Trophoblast cell (in vitro differentiated cells and primary cell): ENCODE measurements at regions not wholly inside any gene's neighbourhood (a gene's known extent, or its start where the extent isn't known, plus 50 kb on each side); places are given as distances from the start of the nearest gene placed in this dataset.

Experiments used
- DNase-seq, 2 donors: peaks; one replicate each; pipeline ENCODE4 v3.0.0-alpha.2; 2016
- H2AFZ ChIP-seq: 2 replicates; pipeline ENCODE4 v1.6.1; 2013; ENCODE audit warnings: low read length, moderate library complexity, mild to moderate bottlenecking; ENCODE audit not compliant: insufficient read depth, poor library complexity
- H2AK5ac ChIP-seq: 2 replicates; pipeline ENCODE4 v1.6.1; 2013; ENCODE audit warnings: mild to moderate bottlenecking, low read length
- H2BK120ac ChIP-seq: 2 replicates; pipeline ENCODE4 v1.6.1; 2013; ENCODE audit warnings: low read length, mild to moderate bottlenecking, moderate library complexity; ENCODE audit not compliant: insufficient read depth, poor library complexity
- H2BK12ac ChIP-seq: 2 replicates; pipeline ENCODE4 v1.6.1; 2013; ENCODE audit warnings: mild to moderate bottlenecking, low read length, moderate library complexity
- H2BK5ac ChIP-seq: 2 replicates; pipeline ENCODE4 v1.6.1; 2013; ENCODE audit warnings: low read length, low read depth, moderate library complexity, mild to moderate bottlenecking; ENCODE audit not compliant: poor library complexity
- H3K14ac ChIP-seq: 2 replicates; pipeline ENCODE4 v1.6.1; 2013; ENCODE audit warnings: mild to moderate bottlenecking, low read length
- H3K18ac ChIP-seq: 2 replicates; pipeline ENCODE4 v1.6.1; 2013; ENCODE audit warnings: mild to moderate bottlenecking, low read length
- H3K23ac ChIP-seq: 2 replicates; pipeline ENCODE4 v1.6.1; 2013; ENCODE audit warnings: low read length
- H3K27ac ChIP-seq: 2 replicates; pipeline ENCODE4 v1.5.1; 2013; ENCODE audit warnings: low read depth, mild to moderate bottlenecking, inconsistent platforms, low read length, moderate library complexity
- H3K27me3 ChIP-seq: 2 replicates; pipeline ENCODE4 v1.6.1; 2013; ENCODE audit warnings: inconsistent platforms, mild to moderate bottlenecking, low read length, moderate library complexity; ENCODE audit not compliant: insufficient read depth
- H3K36me3 ChIP-seq, 2 experiments: 1 replicate in 1 of 2; 2 replicates in 1 of 2; pipeline ENCODE4 v1.6.1; 2013; ENCODE audit warnings: low read length in 2 of 2, mild to moderate bottlenecking in 2 of 2, moderate library complexity in 1 of 2; ENCODE audit not compliant: insufficient read depth in 2 of 2, control insufficient read depth in 1 of 2
- H3K4ac ChIP-seq: 2 replicates; pipeline ENCODE4 v1.6.1; 2013; ENCODE audit warnings: low read depth, mild to moderate bottlenecking, low read length, moderate library complexity
- H3K4me1 ChIP-seq, 2 experiments: 1 replicate in 1 of 2; 2 replicates in 1 of 2; pipeline ENCODE4 v1.6.1; 2013; ENCODE audit warnings: low read length in 2 of 2, mild to moderate bottlenecking in 2 of 2, moderate library complexity in 1 of 2; ENCODE audit not compliant: insufficient read depth in 2 of 2, control insufficient read depth in 1 of 2
- H3K4me2 ChIP-seq: 2 replicates; pipeline ENCODE4 v1.6.1; 2013; ENCODE audit warnings: inconsistent platforms, mild to moderate bottlenecking, low read length, moderate library complexity
- H3K4me3 ChIP-seq: 2 replicates; pipeline ENCODE4 v1.5.1; 2013; ENCODE audit warnings: mild to moderate bottlenecking, low read depth, low read length, inconsistent platforms
- H3K79me1 ChIP-seq: one replicate; pipeline ENCODE4 v1.6.1; 2013; ENCODE audit warnings: low read length
- H3K79me2 ChIP-seq: 2 replicates; pipeline ENCODE4 v1.6.1; 2013; ENCODE audit warnings: low read length, mild to moderate bottlenecking; ENCODE audit not compliant: control insufficient read depth, insufficient read depth, poor library complexity
- H3K9ac ChIP-seq: 2 replicates; pipeline ENCODE4 v1.6.1; 2013; ENCODE audit warnings: mild to moderate bottlenecking, low read length
- H3K9me3 ChIP-seq: 2 replicates; pipeline ENCODE4 v1.6.1; 2013; ENCODE audit warnings: low read depth, mild to moderate bottlenecking, control low read depth, inconsistent platforms, low read length; ENCODE audit not compliant: insufficient read depth
- H4K12ac ChIP-seq: 2 replicates; pipeline ENCODE4 v1.6.1; 2013; ENCODE audit warnings: low read depth, mild to moderate bottlenecking, low read length, moderate library complexity
- H4K8ac ChIP-seq: 2 replicates; pipeline ENCODE4 v1.6.1; 2013; ENCODE audit warnings: low read depth, mild to moderate bottlenecking, low read length, moderate library complexity
- H4K91ac ChIP-seq: one replicate; pipeline ENCODE4 v1.6.1; 2013; ENCODE audit warnings: low read depth, mild to moderate bottlenecking, low read length, moderate library complexity
- WGBS: extraction: QIAGEN DNeasy Blood & Tissue Kit; methylation state at CpG from one replicate; pipeline ENCODE4 v1.1.7; 2013; ENCODE audit warnings: missing lambda C conversion rate; ENCODE audit not compliant: insufficient read length, insufficient coverage; ENCODE audit errors: extremely low coverage; 5-methylcytosine and 5-hydroxymethylcytosine counted together

- Histone ChIP-seq H4K8ac (no peak overlapping the region), H4K91ac (no peak overlapping the region), H2AK5ac (no peak overlapping the region), H2AFZ (no peak overlapping the region), H3K4ac (no peak overlapping the region), H3K36me3 (no peaks in the 10 kb centered on the region), H3K18ac (no peak overlapping the region), H2BK12ac (no peak overlapping the region), H3K23ac (no peak overlapping the region), H4K12ac (no peak overlapping the region), H3K4me2 (no peak overlapping the region), H3K4me1 (peaks cover 4 to 23% of the 10 kb centered on the region in 2 experiments), H3K79me1 (peaks cover 11% of the 10 kb centered on the region), H3K27ac (no peak overlapping the region), H3K27me3 (no peaks in the 10 kb centered on the region), H2BK5ac (no peak overlapping the region), H2BK120ac (no peak overlapping the region), H3K79me2 (peaks cover 3% of the 10 kb centered on the region), H3K14ac (no peak overlapping the region), H3K9me3 (no peaks in the 10 kb centered on the region), H3K4me3 (no peak overlapping the region), H3K9ac (no peak overlapping the region)
- WGBS = no CpG with 5 or more reads among the region's 8 CpGs
- no peak for DNase-seq
Observed at GRCh38 chr5:54746346-54746745, 228.8 kb downstream of the SNX18 start.

- Histone ChIP-seq H3K79me2 (peaks cover 3% of the 10 kb centered on the region), H3K4me3 (no peak overlapping the region), H4K91ac (no peak overlapping the region), H3K9ac (no peak overlapping the region), H3K27me3 (no peaks in the 10 kb centered on the region), H4K12ac (no peak overlapping the region), H3K14ac (peak overlapping the region; percentile 13), H2BK5ac (no peak overlapping the region), H3K27ac (no peak overlapping the region), H2AFZ (no peak overlapping the region), H3K4me1 (peaks cover 4 to 23% of the 10 kb centered on the region in 2 experiments), H3K4ac (no peak overlapping the region), H4K8ac (no peak overlapping the region), H3K79me1 (peaks cover 11% of the 10 kb centered on the region), H2AK5ac (peak overlapping the region; percentile 13), H3K4me2 (no peak overlapping the region), H3K23ac (no peak overlapping the region), H2BK120ac (peak overlapping the region; percentile 55), H3K36me3 (no peaks in the 10 kb centered on the region), H3K9me3 (no peaks in the 10 kb centered on the region), H3K18ac (peak overlapping the region; percentile 6), H2BK12ac (peak overlapping the region; percentile 3)
- DNase-seq = no peak
- no CpG with 5 or more reads among the region's 5 CpGs for WGBS
Observed at GRCh38 chr5:54745599-54745998, 228.0 kb downstream of the SNX18 start.

- Histone ChIP-seq H3K79me2 (peaks cover 3% of the 10 kb centered on the region), H2AFZ (peak overlapping the region; percentile 41), H3K18ac (peak overlapping the region; percentile 70), H2BK12ac (peak overlapping the region; percentile 90), H2BK120ac (peak overlapping the region; percentile 91), H4K8ac (peak overlapping the region; percentile 80), H4K91ac (peak overlapping the region; percentile 86), H3K14ac (peak overlapping the region; percentile 75), H3K36me3 (no peaks in the 10 kb centered on the region), H2AK5ac (peak overlapping the region; percentile 39), H3K9me3 (no peaks in the 10 kb centered on the region), H3K27ac (peak overlapping the region; percentile 68), H3K4me1 (peaks cover 4 to 23% of the 10 kb centered on the region in 2 experiments), H3K4ac (peak overlapping the region; percentile 59), H3K79me1 (peaks cover 11% of the 10 kb centered on the region), H3K4me3 (no peak overlapping the region), H3K4me2 (peak overlapping the region; percentile 3), H2BK5ac (peak overlapping the region; percentile 77), H4K12ac (peak overlapping the region; percentile 33), H3K9ac (no peak overlapping the region), H3K27me3 (no peaks in the 10 kb centered on the region), H3K23ac (no peak overlapping the region)
- WGBS = no CpG with 5 or more reads among the region's 8 CpGs
- DNase-seq = peak in 1 of 2 donors; percentile 22
Observed at GRCh38 chr5:54743997-54744788, 226.6 kb downstream of the SNX18 start.

GRCh38 chr5:54743581-54743980 is 226.0 kb downstream of the SNX18 start:
- peaks cover 3% of the 10 kb centered on the region for H3K79me2 ChIP-seq
- H4K91ac ChIP-seq = peak overlapping the region; percentile 86
- peak overlapping the region; percentile 39 for H2AK5ac ChIP-seq
- H3K4me2 ChIP-seq = no peak overlapping the region
- H2AFZ ChIP-seq = no peak overlapping the region
- no peak overlapping the region for H3K9ac ChIP-seq
- peak overlapping the region; percentile 68 for H3K27ac ChIP-seq
- peak overlapping the region; percentile 77 for H2BK5ac ChIP-seq
- H3K9me3 ChIP-seq = no peaks in the 10 kb centered on the region
- H3K4ac ChIP-seq = peak overlapping the region; percentile 59
- WGBS = no CpG with 5 or more reads among the region's 5 CpGs
- H3K18ac ChIP-seq = no peak overlapping the region
- peak in 1 of 2 donors; percentile 61 for DNase-seq
- peaks cover 4 to 23% of the 10 kb centered on the region in 2 experiments for H3K4me1 ChIP-seq
- H4K12ac ChIP-seq = no peak overlapping the region
- H3K79me1 ChIP-seq = peaks cover 11% of the 10 kb centered on the region
- H3K36me3 ChIP-seq = no peaks in the 10 kb centered on the region
- no peaks in the 10 kb centered on the region for H3K27me3 ChIP-seq
- peak overlapping the region; percentile 75 for H3K14ac ChIP-seq
- no peak overlapping the region for H3K23ac ChIP-seq
- peak overlapping the region; percentile 90 for H2BK12ac ChIP-seq
- peak overlapping the region; percentile 80 for H4K8ac ChIP-seq
- H3K4me3 ChIP-seq = no peak overlapping the region
- peak overlapping the region; percentile 91 for H2BK120ac ChIP-seq
